Thyroid gland (tissue), 4 donors: ENCODE measurements at regions not wholly inside any gene's neighbourhood (a gene's known extent, or its start where the extent isn't known, plus 50 kb on each side); places are given as distances from the start of the nearest gene placed in this dataset.
"Not testable (repeated sequence)": the region's sequence is repeated elsewhere in the genome, so short reads cannot be mapped to it uniquely, and the experiment has no call there.

ENCODE experiments used
- CTCF ChIP-seq, 6 experiments: fragments of 200-600 bp in 3 of 6; fragments of 450-650 bp in 3 of 6; sonication (generic) in 3 of 6; IDR thresholded peaks; one replicate each; pipeline ENCODE4 v1.5.1; 2016 to 2019; ENCODE audit warnings: antibody characterized with exemption in 6 of 6, mild to moderate bottlenecking in 2 of 6, inconsistent platforms in 1 of 6, moderate library complexity in 1 of 6
- POLR2A ChIP-seq, 2 donors: fragments of 450-650 bp; IDR thresholded peaks; one replicate each; pipeline ENCODE4 v1.6.1; 2017; ENCODE audit warnings: antibody characterized with exemption in 2 of 2, mild to moderate bottlenecking in 2 of 2, moderate library complexity in 1 of 2

- TF ChIP-seq POLR2A, CTCF (IDR thresholded peaks at IDR 0.05): not testable (repeated sequence)
These were observed 426.8 kb downstream of the ARL4A start for GRCh38 chr7:13114240-13114639.
